Astrocyte of the cerebellum (primary cell): ENCODE measurements at regions not wholly inside any gene's neighbourhood (a gene's known extent, or its start where the extent isn't known, plus 50 kb on each side); places are given as distances from the start of the nearest gene placed in this dataset.

Source experiments
- DNase-seq: peaks from one replicate; pipeline ENCODE4 v3.0.0-alpha.2; 2011; ENCODE audit warnings: low read depth
- H3K4me3 ChIP-seq: 2 replicates; pipeline ENCODE4 v1.5.1; 2011; ENCODE audit warnings: mild to moderate bottlenecking, low read depth, low read length, moderate library complexity
- in situ Hi-C: cut with HindIII; loops from 2 replicates; pipeline ENCODE4 v1.10.0; 2017; ENCODE audit warnings: low sequenced_read_pairs
- TF ChIP-seq, protein P1 (sequence below): IDR thresholded peaks from 2 replicates; pipeline ENCODE4 v1.5.1; 2012; ENCODE audit warnings: low read length, low read depth, moderate library complexity, mild to moderate bottlenecking; ENCODE audit errors: missing control alignments

DNA sequence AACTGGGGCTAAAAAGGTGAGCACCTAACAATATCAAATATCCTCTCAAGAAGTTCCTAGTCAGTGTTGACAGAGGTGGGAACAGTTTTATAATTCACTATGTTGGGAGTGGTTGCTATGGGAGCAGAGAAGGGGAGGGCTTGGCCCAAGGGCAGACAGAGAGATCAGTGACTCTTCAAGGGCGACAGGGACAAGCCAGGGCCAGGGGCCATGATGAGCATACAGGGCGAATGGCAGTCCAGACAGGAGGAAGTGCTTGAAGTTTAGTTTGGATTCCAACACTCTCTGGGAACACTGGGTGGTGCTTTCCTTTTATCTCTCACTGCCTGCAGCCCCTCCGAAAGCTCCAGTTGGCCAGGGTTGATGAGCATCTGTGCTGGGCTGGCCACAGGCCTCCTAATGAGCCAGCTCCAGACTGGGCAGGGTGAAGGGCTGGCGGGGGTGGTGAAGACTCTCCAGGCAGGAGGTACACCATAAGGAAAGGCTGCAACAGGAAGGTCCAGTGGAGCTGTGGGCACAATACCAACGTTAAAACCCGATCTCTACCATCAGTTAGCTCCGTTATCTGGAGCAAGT is 111.3 kb downstream of the TMEM174 start:
- TF ChIP-seq, protein P1, sequence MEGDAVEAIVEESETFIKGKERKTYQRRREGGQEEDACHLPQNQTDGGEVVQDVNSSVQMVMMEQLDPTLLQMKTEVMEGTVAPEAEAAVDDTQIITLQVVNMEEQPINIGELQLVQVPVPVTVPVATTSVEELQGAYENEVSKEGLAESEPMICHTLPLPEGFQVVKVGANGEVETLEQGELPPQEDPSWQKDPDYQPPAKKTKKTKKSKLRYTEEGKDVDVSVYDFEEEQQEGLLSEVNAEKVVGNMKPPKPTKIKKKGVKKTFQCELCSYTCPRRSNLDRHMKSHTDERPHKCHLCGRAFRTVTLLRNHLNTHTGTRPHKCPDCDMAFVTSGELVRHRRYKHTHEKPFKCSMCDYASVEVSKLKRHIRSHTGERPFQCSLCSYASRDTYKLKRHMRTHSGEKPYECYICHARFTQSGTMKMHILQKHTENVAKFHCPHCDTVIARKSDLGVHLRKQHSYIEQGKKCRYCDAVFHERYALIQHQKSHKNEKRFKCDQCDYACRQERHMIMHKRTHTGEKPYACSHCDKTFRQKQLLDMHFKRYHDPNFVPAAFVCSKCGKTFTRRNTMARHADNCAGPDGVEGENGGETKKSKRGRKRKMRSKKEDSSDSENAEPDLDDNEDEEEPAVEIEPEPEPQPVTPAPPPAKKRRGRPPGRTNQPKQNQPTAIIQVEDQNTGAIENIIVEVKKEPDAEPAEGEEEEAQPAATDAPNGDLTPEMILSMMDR, result no peak
- in situ Hi-C loops, result no loop called here
- no peak for DNase-seq
- H3K4me3 ChIP-seq, result no peak overlapping the region

- TF ChIP-seq, protein P1, result no peak
- no peak overlapping the region for H3K4me3 ChIP-seq
- in situ Hi-C loops, result no loop called here
- DNase-seq, result no peak
Observed at GRCh38 chr5:73282923-73283322, 109.9 kb downstream of the TMEM174 start.

GRCh38 chr5:73282383-73282782 is 109.4 kb downstream of the TMEM174 start:
- DNase-seq, result no peak
- TF ChIP-seq, protein P1, result no peak
- in situ Hi-C loops, result no loop called here
- H3K4me3 ChIP-seq, result no peak overlapping the region

DNA sequence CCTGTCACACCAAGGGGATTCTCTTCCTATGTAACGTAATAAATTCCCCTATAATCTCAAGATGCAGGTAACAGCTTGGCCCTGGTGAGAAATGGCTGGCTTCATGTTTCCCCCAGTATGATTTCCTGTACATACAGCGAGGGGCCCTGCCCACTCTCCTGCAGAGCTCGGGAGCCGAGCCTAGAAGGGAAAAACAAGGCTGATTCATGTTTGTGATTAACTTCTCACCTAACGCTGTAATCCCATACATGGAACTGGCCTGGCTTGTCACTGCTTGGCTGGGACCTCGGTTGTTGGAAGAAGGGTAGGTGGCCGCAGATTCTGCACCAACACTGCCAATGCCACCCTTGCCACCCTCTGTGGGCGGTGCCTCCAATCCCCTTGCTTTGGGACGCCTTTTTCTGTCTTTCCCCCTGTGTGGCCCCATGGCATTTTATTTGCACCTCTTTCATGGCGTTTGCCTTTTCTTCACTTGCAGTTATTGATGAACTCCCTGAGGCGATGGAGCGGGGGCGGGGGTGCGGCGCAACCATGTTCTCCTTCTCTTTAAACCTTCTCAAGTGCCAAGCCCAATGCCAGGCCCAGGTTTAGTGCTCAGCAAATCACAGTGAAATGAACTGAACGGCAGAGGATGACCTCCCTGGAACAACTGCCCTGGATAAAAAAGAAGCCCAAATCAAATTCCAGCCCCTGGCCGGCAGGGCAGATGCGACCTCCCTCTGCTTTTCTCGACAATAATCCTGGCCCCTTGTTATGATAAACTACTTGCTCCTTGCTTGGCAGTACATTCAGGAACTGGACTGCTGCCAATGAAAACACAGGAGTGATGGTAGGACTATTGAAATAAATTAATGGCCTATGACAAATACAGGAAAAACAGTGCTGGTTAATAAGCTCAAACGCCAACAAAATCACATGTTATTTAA is 108.1 kb downstream of the TMEM174 start:
- in situ Hi-C loops, result no loop called here
- no peak overlapping the region for H3K4me3 ChIP-seq
- TF ChIP-seq, protein P1, result no peak
- DNase-seq, result peak; percentile 77

DNA sequence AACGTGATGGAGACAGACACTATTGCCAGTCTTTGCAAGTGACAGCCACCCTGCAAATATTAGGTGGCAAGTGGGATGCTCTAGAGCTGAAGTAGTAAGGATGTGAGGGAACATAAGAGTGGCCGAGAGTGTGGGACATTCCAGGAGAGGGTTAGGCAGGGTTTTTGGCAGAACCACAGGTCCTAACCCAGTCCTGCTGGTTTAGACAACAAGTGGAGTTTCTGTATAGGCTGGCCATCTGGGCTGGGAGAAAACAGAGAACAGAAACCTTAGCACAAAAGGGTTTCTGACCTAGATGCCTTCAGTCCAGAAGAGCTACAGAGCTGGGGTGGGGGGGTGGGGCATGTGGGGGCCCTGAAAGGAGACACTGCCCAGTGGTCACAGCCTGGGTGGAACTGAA is 107.4 kb downstream of the TMEM174 start:
- H3K4me3 ChIP-seq, result no peak overlapping the region
- TF ChIP-seq, protein P1, result no peak
- in situ Hi-C loops, result no loop called here
- DNase-seq, result no peak

DNA sequence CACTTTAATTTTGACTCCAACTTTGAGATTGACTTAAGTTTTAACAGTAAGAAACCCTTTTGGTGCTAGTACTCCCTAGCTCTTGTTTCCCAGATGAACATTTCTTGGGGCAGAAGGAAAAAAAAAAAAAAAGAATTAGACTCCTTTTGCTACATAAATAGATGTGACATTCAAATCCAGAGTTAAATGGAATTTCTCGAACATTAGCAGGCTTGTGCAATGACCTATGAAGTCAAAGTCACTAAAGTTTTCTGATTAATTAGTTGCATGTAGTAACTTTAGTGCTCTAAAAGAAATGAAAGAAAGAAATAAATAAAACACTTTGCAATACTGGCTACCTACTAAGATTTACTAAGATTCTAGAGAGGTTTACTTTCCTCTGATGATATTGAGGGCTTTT is 106.8 kb downstream of the TMEM174 start:
- DNase-seq, result no peak
- in situ Hi-C loops, result no loop called here
- TF ChIP-seq, protein P1, result no peak
- no peak overlapping the region for H3K4me3 ChIP-seq
